GM12892 (cell line): ENCODE measurements at regions not wholly inside any gene's neighbourhood (a gene's known extent, or its start where the extent isn't known, plus 50 kb on each side); places are given as distances from the start of the nearest gene placed in this dataset.

Experiments used
- POLR2A ChIP-seq: IDR thresholded peaks from 2 replicates; pipeline ENCODE4 v1.6.1; 2011; ENCODE audit warnings: low read depth, low read length, control low read depth
- POLR2AphosphoS5 ChIP-seq: IDR thresholded peaks from 2 replicates; pipeline ENCODE4 v1.6.1; 2011; ENCODE audit warnings: low read depth, low read length, control low read depth
- TAF1 ChIP-seq: IDR thresholded peaks from 2 replicates; pipeline ENCODE4 v1.6.1; 2011; ENCODE audit warnings: low read depth, mild to moderate bottlenecking, control low read depth, low read length, borderline replicate concordance

DNA sequence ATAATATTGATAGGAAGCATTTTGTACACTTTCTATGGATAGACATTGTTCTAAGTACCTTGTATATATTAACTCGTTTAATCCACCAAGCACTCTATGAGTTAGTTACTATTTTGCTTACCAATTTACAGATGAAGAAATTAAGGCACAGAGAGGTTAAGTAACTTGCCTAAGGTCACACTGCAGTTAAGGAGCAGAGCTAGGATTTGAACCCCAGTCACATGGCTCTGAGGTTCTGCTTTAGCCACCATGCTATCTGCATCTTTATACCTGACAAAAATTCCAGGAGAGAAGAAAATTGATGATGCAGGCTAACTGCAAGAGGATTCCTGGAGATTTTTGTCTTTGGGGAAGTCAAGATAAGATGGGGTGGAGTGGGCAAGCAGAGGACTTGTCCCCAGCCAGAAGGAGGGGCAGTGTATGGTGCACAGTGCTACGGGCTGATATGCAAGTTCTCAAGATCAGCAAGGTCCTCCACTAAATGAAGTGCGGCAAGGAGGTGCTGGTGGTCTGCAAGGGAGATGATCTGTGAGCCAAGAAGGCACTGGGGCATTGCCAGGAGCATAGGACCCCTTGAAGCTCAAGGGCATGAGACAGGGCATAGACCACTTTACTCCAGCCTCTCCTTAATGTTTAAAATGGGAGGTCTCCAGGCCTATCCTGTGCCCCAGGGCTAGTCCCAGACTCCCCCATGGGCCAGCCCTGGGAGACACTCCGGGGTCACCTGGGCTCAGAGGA is 430.6 kb downstream of the RPS24 start:
- TF ChIP-seq POLR2AphosphoS5 (no peak), POLR2A (no peak), TAF1 (no peak)
